K562 (cell line): ENCODE measurements at regions not wholly inside any gene's neighbourhood (a gene's known extent, or its start where the extent isn't known, plus 50 kb on each side); places are given as distances from the start of the nearest gene placed in this dataset.

Experiments used
- BRD9 ChIP-seq: fragments of 450-650 bp; IDR thresholded peaks from 2 replicates; pipeline ENCODE4 v1.6.1; 2018; ENCODE audit warnings: low read depth; ENCODE audit not compliant: partially characterized antibody
- ERF ChIP-seq: fragments of 450-650 bp; formaldehyde crosslinking; IDR thresholded peaks from 2 replicates; pipeline ENCODE4 v1.4.0; 2020; ENCODE audit warnings: mild to moderate bottlenecking, mixed read lengths
- FOS ChIP-seq: IDR thresholded peaks from 3 replicates; pipeline ENCODE4 v1.6.1; 2011; ENCODE audit not compliant: insufficient read length; ENCODE audit errors: extremely low read depth
- FOXJ2 ChIP-seq: fragments of 200-800 bp; sonication (Bioruptor generic); IDR thresholded peaks from 2 replicates; pipeline ENCODE4 v1.6.1; 2016; ENCODE audit warnings: missing genetic modification characterization, missing compliant biosample characterization
- GATA2 ChIP-seq: sonication (generic); formaldehyde crosslinking; IDR thresholded peaks from 2 replicates; pipeline ENCODE4 v1.4.0; 2020; ENCODE audit warnings: mild to moderate bottlenecking, missing genetic modification reagents
- HMG20B ChIP-seq: fragments of 250-450 bp; sonication (Bioruptor Pico); IDR thresholded peaks from 2 replicates; pipeline ENCODE4 v1.5.0; 2021; ENCODE audit warnings: mild to moderate bottlenecking
- MCM3 ChIP-seq: fragments of 450-650 bp; IDR thresholded peaks from 2 replicates; pipeline ENCODE4 v1.6.1; 2016
- NFE2L1 ChIP-seq: fragments of 450-650 bp; IDR thresholded peaks from 2 replicates; pipeline ENCODE4 v1.6.1; 2016; ENCODE audit warnings: missing genetic modification characterization, low read depth, mild to moderate bottlenecking, missing compliant biosample characterization, moderate library complexity, borderline replicate concordance
- TF ChIP-seq, protein P1 (sequence below), 2 experiments: fragments of 450-650 bp; IDR thresholded peaks; 2 replicates each; pipeline ENCODE4 v1.6.1; 2018; ENCODE audit warnings: mild to moderate bottlenecking in 2 of 2, low read depth in 1 of 2; ENCODE audit not compliant: partially characterized antibody in 2 of 2
- TF ChIP-seq, protein P2 (sequence below): sonication (generic); formaldehyde crosslinking; IDR thresholded peaks from 2 replicates; pipeline ENCODE4 v1.9.0; 2022; ENCODE audit warnings: mild to moderate bottlenecking, missing genetic modification reagents
- TF ChIP-seq, protein P3 (sequence below): fragments of 250-450 bp; sonication (Bioruptor Pico); IDR thresholded peaks from 2 replicates; pipeline ENCODE4 v1.5.1; 2021; ENCODE audit warnings: mild to moderate bottlenecking
- TF ChIP-seq, protein P4 (sequence below): fragments of 250-450 bp; sonication (Bioruptor Pico); IDR thresholded peaks from 2 replicates; pipeline ENCODE4 v1.5.0; 2020; ENCODE audit warnings: mild to moderate bottlenecking, borderline replicate concordance
- TF ChIP-seq, protein P5 (sequence below), 3 experiments: fragments of 200-800 bp in 1 of 3; fragments of 250-450 bp in 1 of 3; fragments of 450-650 bp in 1 of 3; sonication (Bioruptor Pico) in 1 of 3; sonication (Bioruptor generic) in 1 of 3; formaldehyde crosslinking in 1 of 3; IDR thresholded peaks; 2 replicates each; pipeline versions ENCODE4 v1.6.1 to v1.8.0; 2016 to 2022; ENCODE audit warnings: mild to moderate bottlenecking in 2 of 3, missing genetic modification characterization in 2 of 3, missing compliant biosample characterization in 1 of 3, moderate library complexity in 1 of 3

DNA sequence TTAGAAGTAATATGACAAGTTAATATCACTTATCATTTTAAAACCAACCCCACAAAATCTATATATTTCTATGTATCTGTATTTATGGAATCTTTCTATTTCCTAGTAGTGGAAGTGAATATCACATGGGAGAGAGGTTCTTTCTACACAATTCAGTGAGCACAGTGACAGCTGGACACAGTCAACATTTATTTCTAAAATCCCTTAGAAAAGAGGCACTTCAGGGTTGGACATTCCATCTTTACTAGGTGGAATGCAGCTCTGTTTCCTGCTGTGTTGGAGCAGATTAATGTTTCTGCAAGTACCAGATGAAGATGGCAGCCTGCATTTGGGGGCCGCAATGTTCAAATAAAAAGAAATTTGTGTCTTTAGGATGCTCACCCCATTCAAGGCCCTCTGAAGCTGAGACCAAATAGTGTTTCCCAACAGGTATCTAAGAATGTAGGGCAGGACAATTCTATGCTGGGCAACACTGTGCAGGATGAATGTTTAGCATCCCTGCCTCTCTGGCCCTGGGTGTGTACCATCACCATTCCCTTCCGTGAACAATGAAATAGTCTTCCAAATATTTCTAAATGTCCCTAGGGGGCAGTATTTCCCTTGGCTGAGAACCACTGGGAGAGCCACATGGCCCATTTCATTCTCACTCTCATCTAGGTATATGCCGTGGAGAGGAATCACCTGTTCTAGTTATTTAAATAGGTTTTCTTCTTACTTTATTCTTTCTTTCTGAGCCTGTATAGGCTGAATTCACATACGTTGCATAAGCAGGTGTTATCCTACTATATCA, 394.8 kb downstream of the PRDM2 start (continued):
- no peak for TF ChIP-seq ERF (CRISPR knock-in tag)
- TF ChIP-seq GATA2 = no peak
- no peak for TF ChIP-seq FOS
- TF ChIP-seq, protein P1, sequence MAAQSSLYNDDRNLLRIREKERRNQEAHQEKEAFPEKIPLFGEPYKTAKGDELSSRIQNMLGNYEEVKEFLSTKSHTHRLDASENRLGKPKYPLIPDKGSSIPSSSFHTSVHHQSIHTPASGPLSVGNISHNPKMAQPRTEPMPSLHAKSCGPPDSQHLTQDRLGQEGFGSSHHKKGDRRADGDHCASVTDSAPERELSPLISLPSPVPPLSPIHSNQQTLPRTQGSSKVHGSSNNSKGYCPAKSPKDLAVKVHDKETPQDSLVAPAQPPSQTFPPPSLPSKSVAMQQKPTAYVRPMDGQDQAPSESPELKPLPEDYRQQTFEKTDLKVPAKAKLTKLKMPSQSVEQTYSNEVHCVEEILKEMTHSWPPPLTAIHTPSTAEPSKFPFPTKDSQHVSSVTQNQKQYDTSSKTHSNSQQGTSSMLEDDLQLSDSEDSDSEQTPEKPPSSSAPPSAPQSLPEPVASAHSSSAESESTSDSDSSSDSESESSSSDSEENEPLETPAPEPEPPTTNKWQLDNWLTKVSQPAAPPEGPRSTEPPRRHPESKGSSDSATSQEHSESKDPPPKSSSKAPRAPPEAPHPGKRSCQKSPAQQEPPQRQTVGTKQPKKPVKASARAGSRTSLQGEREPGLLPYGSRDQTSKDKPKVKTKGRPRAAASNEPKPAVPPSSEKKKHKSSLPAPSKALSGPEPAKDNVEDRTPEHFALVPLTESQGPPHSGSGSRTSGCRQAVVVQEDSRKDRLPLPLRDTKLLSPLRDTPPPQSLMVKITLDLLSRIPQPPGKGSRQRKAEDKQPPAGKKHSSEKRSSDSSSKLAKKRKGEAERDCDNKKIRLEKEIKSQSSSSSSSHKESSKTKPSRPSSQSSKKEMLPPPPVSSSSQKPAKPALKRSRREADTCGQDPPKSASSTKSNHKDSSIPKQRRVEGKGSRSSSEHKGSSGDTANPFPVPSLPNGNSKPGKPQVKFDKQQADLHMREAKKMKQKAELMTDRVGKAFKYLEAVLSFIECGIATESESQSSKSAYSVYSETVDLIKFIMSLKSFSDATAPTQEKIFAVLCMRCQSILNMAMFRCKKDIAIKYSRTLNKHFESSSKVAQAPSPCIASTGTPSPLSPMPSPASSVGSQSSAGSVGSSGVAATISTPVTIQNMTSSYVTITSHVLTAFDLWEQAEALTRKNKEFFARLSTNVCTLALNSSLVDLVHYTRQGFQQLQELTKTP (IDR thresholded peaks at IDR 0.05; ENCODE audit: low read depth in 1 of 2, partially characterized antibody in 2 of 2) = no peak
- no peak for TF ChIP-seq FOXJ2 (tag)
- TF ChIP-seq MCM3 = no peak
- TF ChIP-seq, protein P2, sequence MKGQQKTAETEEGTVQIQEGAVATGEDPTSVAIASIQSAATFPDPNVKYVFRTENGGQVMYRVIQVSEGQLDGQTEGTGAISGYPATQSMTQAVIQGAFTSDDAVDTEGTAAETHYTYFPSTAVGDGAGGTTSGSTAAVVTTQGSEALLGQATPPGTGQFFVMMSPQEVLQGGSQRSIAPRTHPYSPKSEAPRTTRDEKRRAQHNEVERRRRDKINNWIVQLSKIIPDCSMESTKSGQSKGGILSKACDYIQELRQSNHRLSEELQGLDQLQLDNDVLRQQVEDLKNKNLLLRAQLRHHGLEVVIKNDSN (CRISPR knock-in tag) = no peak
- no peak for TF ChIP-seq NFE2L1
- TF ChIP-seq, protein P3, sequence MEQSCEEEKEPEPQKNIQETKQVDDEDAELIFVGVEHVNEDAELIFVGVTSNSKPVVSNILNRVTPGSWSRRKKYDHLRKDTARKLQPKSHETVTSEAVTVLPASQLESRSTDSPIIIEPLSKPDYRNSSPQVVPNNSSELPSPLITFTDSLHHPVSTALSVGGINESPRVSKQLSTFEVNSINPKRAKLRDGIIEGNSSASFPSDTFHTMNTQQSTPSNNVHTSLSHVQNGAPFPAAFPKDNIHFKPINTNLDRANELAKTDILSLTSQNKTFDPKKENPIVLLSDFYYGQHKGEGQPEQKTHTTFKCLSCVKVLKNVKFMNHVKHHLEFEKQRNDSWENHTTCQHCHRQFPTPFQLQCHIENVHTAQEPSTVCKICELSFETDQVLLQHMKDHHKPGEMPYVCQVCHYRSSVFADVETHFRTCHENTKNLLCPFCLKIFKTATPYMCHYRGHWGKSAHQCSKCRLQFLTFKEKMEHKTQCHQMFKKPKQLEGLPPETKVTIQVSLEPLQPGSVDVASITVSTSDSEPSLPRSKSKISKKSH = no peak
- no peak for TF ChIP-seq BRD9
- TF ChIP-seq, protein P4, sequence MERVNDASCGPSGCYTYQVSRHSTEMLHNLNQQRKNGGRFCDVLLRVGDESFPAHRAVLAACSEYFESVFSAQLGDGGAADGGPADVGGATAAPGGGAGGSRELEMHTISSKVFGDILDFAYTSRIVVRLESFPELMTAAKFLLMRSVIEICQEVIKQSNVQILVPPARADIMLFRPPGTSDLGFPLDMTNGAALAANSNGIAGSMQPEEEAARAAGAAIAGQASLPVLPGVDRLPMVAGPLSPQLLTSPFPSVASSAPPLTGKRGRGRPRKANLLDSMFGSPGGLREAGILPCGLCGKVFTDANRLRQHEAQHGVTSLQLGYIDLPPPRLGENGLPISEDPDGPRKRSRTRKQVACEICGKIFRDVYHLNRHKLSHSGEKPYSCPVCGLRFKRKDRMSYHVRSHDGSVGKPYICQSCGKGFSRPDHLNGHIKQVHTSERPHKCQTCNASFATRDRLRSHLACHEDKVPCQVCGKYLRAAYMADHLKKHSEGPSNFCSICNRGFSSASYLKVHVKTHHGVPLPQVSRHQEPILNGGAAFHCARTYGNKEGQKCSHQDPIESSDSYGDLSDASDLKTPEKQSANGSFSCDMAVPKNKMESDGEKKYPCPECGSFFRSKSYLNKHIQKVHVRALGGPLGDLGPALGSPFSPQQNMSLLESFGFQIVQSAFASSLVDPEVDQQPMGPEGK (CRISPR knock-in tag) = no peak
- TF ChIP-seq, protein P5, sequence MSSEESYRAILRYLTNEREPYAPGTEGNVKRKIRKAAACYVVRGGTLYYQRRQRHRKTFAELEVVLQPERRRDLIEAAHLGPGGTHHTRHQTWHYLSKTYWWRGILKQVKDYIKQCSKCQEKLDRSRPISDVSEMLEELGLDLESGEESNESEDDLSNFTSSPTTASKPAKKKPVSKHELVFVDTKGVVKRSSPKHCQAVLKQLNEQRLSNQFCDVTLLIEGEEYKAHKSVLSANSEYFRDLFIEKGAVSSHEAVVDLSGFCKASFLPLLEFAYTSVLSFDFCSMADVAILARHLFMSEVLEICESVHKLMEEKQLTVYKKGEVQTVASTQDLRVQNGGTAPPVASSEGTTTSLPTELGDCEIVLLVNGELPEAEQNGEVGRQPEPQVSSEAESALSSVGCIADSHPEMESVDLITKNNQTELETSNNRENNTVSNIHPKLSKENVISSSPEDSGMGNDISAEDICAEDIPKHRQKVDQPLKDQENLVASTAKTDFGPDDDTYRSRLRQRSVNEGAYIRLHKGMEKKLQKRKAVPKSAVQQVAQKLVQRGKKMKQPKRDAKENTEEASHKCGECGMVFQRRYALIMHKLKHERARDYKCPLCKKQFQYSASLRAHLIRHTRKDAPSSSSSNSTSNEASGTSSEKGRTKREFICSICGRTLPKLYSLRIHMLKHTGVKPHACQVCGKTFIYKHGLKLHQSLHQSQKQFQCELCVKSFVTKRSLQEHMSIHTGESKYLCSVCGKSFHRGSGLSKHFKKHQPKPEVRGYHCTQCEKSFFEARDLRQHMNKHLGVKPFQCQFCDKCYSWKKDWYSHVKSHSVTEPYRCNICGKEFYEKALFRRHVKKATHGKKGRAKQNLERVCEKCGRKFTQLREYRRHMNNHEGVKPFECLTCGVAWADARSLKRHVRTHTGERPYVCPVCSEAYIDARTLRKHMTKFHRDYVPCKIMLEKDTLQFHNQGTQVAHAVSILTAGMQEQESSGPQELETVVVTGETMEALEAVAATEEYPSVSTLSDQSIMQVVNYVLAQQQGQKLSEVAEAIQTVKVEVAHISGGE (CRISPR knock-in tag; IDR thresholded peaks at IDR 0.05) = no peak
- TF ChIP-seq HMG20B = no peak
